Hepatocyte (in vitro differentiated cells): ENCODE measurements at regions not wholly inside any gene's neighbourhood (a gene's known extent, or its start where the extent isn't known, plus 50 kb on each side); places are given as distances from the start of the nearest gene placed in this dataset.
"Not testable (repeated sequence)": the region's sequence is repeated elsewhere in the genome, so short reads cannot be mapped to it uniquely, and the experiment has no call there.

Experiments
- DNase-seq: peaks from one replicate; pipeline ENCODE4 v3.0.0-alpha.2; 2016; ENCODE audit warnings: low spot score
- H2AFZ ChIP-seq: fragments of 200-600 bp; sonication (generic); 2 replicates; pipeline ENCODE4 v1.6.0; 2016; ENCODE audit warnings: antibody characterized with exemption, mild to moderate bottlenecking
- H3K27ac ChIP-seq: fragments of 200-600 bp; sonication (generic); 2 replicates; pipeline ENCODE4 v1.5.1; 2016; ENCODE audit warnings: mild to moderate bottlenecking
- H3K27me3 ChIP-seq: fragments of 200-600 bp; sonication (generic); 2 replicates; pipeline ENCODE4 v1.6.1; 2016
- H3K36me3 ChIP-seq: fragments of 200-600 bp; sonication (generic); replicated peaks from 2 replicates; pipeline ENCODE4 v1.5.1; 2016; ENCODE audit warnings: low read depth; ENCODE audit not compliant: insufficient read depth
- H3K4me1 ChIP-seq: fragments of 200-600 bp; sonication (generic); 2 replicates; pipeline ENCODE4 v1.5.1; 2016; ENCODE audit warnings: mild to moderate bottlenecking, moderate library complexity; ENCODE audit not compliant: insufficient read depth
- H3K4me2 ChIP-seq: fragments of 200-600 bp; sonication (generic); 2 replicates; pipeline ENCODE4 v1.6.0; 2016
- H3K4me3 ChIP-seq: fragments of 200-600 bp; sonication (generic); 2 replicates; pipeline ENCODE4 v1.5.1; 2016; ENCODE audit warnings: mild to moderate bottlenecking
- H3K79me2 ChIP-seq: fragments of 200-600 bp; sonication (generic); 2 replicates; pipeline ENCODE4 v1.6.0; 2017; ENCODE audit warnings: mild to moderate bottlenecking
- H3K9me2 ChIP-seq: fragments of 200-600 bp; sonication (generic); replicated peaks from 2 replicates; pipeline ENCODE4 v1.6.0; 2017; ENCODE audit warnings: mild to moderate bottlenecking; ENCODE audit not compliant: insufficient read depth
- H3K9me3 ChIP-seq: fragments of 200-600 bp; sonication (generic); 2 replicates; pipeline ENCODE4 v1.5.1; 2016; ENCODE audit warnings: low read depth, mild to moderate bottlenecking
- H4K20me1 ChIP-seq: fragments of 200-600 bp; sonication (generic); 2 replicates; pipeline ENCODE4 v1.6.0; 2016; ENCODE audit warnings: mild to moderate bottlenecking; ENCODE audit not compliant: insufficient read depth, poor library complexity, severe bottlenecking
- EZH2 ChIP-seq: fragments of 200-600 bp; sonication (generic); IDR thresholded peaks from 2 replicates; pipeline ENCODE4 v1.6.1; 2016; ENCODE audit warnings: antibody characterized with exemption, mild to moderate bottlenecking, borderline replicate concordance
- EZH2phosphoT487 ChIP-seq: fragments of 200-600 bp; sonication (generic); IDR thresholded peaks from one replicate; pipeline ENCODE4 v1.6.1; 2018; ENCODE audit warnings: antibody characterized with exemption, mild to moderate bottlenecking, low read depth, moderate library complexity; ENCODE audit not compliant: unreplicated experiment, severe bottlenecking
- WGBS: methylation state at CpG from one replicate; pipeline ENCODE4 v1.1.6; 2016; ENCODE audit warnings: low lambda C conversion rate; ENCODE audit errors: missing lambda C conversion rate; 5-methylcytosine and 5-hydroxymethylcytosine counted together
- TF ChIP-seq, protein P1 (sequence below): fragments of 200-600 bp; sonication (generic); IDR thresholded peaks from 2 replicates; pipeline ENCODE4 v1.5.1; 2016; ENCODE audit warnings: antibody characterized with exemption, mild to moderate bottlenecking; ENCODE audit not compliant: poor library complexity

- no peaks in the 10 kb centered on the region for H3K4me1 ChIP-seq
- TF ChIP-seq, protein P1, sequence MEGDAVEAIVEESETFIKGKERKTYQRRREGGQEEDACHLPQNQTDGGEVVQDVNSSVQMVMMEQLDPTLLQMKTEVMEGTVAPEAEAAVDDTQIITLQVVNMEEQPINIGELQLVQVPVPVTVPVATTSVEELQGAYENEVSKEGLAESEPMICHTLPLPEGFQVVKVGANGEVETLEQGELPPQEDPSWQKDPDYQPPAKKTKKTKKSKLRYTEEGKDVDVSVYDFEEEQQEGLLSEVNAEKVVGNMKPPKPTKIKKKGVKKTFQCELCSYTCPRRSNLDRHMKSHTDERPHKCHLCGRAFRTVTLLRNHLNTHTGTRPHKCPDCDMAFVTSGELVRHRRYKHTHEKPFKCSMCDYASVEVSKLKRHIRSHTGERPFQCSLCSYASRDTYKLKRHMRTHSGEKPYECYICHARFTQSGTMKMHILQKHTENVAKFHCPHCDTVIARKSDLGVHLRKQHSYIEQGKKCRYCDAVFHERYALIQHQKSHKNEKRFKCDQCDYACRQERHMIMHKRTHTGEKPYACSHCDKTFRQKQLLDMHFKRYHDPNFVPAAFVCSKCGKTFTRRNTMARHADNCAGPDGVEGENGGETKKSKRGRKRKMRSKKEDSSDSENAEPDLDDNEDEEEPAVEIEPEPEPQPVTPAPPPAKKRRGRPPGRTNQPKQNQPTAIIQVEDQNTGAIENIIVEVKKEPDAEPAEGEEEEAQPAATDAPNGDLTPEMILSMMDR = no peak
- TF ChIP-seq EZH2phosphoT487 (no peak), EZH2 (no peak)
- H3K4me2 ChIP-seq = no peak overlapping the region
- H3K27me3 ChIP-seq = no peaks in the 10 kb centered on the region
- H3K36me3 ChIP-seq = no peaks in the 10 kb centered on the region
- WGBS = 89% methylated on average over 1 of the region's 1 CpG
- no peaks in the 10 kb centered on the region for H3K9me2 ChIP-seq
- H3K4me3 ChIP-seq = no peak overlapping the region
- H2AFZ ChIP-seq = no peak overlapping the region
- DNase-seq = peak; percentile 19
- H4K20me1 ChIP-seq = no peaks in the 10 kb centered on the region
- no peaks in the 10 kb centered on the region for H3K79me2 ChIP-seq
- H3K27ac ChIP-seq = no peak overlapping the region
- H3K9me3 ChIP-seq = no peaks in the 10 kb centered on the region
These were observed 81.0 kb upstream of the RBMS1 start for GRCh38 chr2:160574468-160575140.

GRCh38 chr2:160575368-160575767, 81.8 kb upstream of the RBMS1 start:
- Histone ChIP-seq H3K4me3 (no peak overlapping the region), H3K9me3 (no peaks in the 10 kb centered on the region), H3K4me1 (no peaks in the 10 kb centered on the region), H3K27ac (no peak overlapping the region), H3K4me2 (no peak overlapping the region), H3K79me2 (no peaks in the 10 kb centered on the region), H3K36me3 (no peaks in the 10 kb centered on the region), H2AFZ (no peak overlapping the region), H4K20me1 (no peaks in the 10 kb centered on the region), H3K27me3 (no peaks in the 10 kb centered on the region), H3K9me2 (no peaks in the 10 kb centered on the region)
- no peak for DNase-seq
- TF ChIP-seq, protein P1 = no peak
- TF ChIP-seq EZH2 = no peak
- TF ChIP-seq EZH2phosphoT487 = no peak

- peak; percentile 5 for DNase-seq
- Histone ChIP-seq H3K9me2 (no peaks in the 10 kb centered on the region), H3K27me3 (no peaks in the 10 kb centered on the region), H3K9me3 (no peaks in the 10 kb centered on the region), H3K4me1 (no peaks in the 10 kb centered on the region), H3K27ac (peak overlapping the region; percentile 26), H4K20me1 (no peaks in the 10 kb centered on the region), H3K4me2 (no peak overlapping the region), H3K36me3 (no peaks in the 10 kb centered on the region), H2AFZ (no peak overlapping the region), H3K4me3 (no peak overlapping the region), H3K79me2 (no peaks in the 10 kb centered on the region)
- WGBS = 4% methylated on average over 1 of the region's 1 CpG
- no peak for TF ChIP-seq EZH2
These were observed 82.5 kb upstream of the RBMS1 start for GRCh38 chr2:160576054-160576499.

DNA sequence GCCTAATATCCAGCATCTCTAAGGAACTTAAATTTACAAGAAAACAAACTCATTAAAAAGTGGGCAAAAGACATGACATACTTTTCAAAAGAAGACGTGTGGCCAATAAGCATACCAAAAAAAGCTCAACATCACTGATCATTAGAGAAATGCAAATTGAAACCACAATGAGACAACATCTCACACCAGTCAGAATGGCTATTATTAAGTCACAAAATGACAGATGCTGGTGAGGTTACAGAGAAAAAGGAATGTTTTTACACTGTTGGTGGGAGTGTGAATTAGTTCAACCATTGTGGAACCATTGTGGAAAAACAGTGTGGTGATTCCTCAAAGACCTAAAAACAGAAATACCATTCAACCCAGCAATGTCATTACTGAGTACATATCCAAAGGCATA, 83.5 kb upstream of the RBMS1 start:
- H3K27ac ChIP-seq, H3K4me1 ChIP-seq, H3K9me3 ChIP-seq, H3K79me2 ChIP-seq, H3K27me3 ChIP-seq, H3K4me2 ChIP-seq, H4K20me1 ChIP-seq, H3K9me2 ChIP-seq, H3K4me3 ChIP-seq, H3K36me3 ChIP-seq, DNase-seq, H2AFZ ChIP-seq: not testable (repeated sequence)
- 85% methylated on average over 1 of the region's 1 CpG for WGBS
